ENCODE measurements at regions not wholly inside any gene's neighbourhood (a gene's known extent, or its start where the extent isn't known, plus 50 kb on each side); places are given as distances from the start of the nearest gene placed in this dataset.
"Not testable (repeated sequence)": the region's sequence is repeated elsewhere in the genome, so short reads cannot be mapped to it uniquely, and the experiment has no call there.

DNA sequence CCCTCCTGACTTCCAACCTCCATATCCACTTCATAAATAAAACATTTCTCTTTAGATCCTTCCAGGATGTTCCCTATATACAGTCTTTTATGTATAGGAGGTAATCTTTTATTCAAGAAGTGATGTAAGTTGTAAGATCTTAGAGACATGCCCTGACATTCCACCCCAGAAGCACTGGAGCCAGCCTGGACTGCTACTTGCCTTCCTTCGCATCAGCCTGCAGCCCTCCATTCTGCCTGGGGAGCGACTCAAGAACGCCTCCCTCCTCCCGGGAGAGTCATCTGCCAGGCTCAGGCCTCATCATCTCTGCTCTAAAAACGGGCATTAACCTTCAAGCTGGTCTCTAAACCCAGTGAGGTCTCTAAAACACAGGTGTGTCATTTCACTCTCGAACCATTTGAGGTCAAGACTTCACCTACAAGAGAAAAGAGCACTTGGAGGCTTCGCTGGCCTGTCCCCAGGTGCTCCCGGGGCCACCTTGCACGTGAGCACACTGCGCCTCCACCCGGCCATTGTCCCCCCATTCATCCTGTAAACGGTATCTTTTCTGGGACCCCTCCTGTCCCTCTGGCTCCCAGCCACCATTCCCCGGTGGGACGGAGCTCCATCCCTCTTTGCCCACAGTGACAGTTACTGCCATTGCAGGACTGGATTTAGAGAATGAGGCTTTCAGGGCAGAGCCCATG is 107.5 kb upstream of the PDE10A start:
- no peak for DNase-seq

- DNase-seq: no peak
These were observed 106.8 kb upstream of the PDE10A start for GRCh38 chr6:165769884-165770283.

DNA sequence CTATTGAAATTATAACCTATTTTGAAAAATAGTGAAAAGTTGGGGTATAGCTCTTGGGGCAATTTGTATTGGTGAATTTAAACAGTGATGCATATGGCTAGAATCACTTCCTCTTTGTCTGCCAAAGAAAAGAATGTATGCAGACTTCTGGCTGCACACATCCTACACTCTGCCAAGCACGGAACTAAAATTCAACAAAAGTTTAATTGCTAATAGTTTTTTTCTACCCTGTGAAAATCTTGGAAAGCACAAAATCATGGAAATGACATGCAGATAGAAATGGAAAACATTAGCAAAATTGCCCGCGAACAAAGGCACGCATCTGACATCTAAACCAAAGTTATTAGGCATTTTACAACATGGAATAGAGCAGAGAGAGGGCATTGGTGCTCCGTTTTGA is 106.4 kb upstream of the PDE10A start:
- DNase-seq: no peak

DNA sequence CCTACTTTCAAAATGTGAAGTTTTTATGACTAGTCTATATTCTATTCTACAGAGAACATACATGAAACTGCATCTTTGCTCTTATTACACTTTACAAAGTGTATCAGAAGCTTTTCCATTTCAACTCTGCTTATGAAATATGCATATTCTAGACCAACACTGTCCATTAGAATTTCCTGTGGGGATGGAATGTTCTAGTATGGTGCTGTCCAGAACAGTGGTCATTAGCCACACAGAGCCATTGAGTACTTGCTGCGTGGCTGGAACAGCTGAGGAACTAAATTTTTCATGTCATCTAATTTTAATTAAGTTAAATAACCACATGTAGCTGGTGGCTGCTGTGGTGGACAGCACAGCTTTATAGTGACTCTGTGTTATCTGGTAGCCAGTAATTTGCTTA is 105.9 kb upstream of the PDE10A start:
- no peak for DNase-seq

GRCh38 chr6:165767228-165767627 is 104.2 kb upstream of the PDE10A start:
- DNase-seq: no peak

DNA sequence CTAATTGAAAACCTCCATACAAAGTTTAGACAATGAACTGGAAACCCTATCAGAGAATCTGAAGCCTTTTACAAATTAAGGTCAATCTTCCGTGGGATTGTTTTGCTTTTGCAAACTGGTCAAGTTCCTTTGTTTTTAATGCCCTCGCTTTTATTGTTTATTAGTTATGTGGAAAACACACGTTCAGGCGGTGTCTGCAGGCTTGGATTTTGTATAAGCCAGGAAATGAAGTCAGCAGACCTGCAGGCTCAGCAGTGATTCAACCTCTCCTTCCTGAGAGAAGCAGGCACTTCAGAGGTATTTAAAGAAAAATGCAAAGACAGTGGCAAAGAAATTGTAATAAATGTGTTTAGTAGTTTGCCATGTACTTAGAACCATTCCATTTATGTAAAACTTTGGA is 103.4 kb upstream of the PDE10A start:
- no peak for DNase-seq

GRCh38 chr6:165766026-165766425 is 103.0 kb upstream of the PDE10A start:
- DNase-seq: no peak

DNA sequence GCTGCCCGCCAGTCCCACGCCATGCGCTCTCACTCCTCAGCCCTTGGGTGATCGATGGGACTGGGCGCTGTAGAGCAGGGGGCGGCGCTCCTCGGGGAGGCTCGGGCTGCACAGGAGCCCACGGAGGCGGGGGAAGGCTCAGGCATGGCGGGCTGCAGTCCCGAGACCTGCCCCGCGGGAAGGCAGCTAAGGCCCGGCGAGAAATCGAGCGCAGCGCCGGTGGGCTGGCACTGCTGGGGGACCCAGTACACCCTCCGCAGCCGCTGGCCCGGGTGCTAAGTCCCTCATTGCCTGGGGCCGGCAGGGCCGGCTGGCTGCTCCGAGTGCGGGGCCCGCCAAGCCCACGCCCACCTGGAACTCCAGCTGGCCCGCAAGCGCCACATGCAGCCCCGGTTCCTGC is 102.2 kb upstream of the PDE10A start:
- DNase-seq: not testable (repeated sequence)

DNA sequence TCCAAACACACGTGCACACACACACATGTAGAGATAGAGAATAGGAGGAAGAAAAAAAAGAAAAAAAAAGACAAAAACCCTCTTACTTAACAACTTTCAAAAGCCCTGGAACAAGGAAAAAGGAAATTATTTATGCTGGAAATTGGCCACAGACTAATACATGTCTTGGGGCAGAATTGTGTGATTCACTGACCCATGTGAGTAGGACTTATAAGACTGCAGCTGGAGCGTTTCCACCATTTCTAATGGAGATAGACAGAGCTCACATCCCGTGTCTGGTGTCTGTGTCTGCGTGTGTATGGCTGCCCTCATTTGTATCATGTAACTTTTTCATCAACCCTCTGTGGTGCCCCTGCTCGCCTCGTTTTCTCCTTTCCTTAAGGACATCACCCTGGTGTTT is 99.8 kb upstream of the PDE10A start:
- no peak for DNase-seq

DNA sequence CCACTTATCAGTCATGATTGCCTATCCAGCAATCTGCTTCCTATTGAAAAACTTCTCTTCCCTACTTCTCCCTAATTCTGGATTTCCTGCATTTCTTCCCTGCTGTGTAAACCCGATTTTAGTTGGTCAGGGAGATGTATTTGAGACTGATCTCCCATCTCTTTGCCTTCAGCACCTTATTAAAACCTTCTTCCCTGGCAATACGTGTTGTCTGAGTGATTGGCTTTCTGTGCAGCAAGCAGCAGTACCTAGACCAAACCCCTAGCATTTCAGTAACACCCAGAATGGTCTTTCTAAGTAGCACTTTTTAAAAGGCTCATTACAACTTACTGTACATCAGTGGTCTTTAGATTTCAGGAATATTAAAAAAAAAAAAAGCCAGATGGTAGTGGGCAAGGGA is 99.1 kb upstream of the PDE10A start:
- no peak for DNase-seq

DNA sequence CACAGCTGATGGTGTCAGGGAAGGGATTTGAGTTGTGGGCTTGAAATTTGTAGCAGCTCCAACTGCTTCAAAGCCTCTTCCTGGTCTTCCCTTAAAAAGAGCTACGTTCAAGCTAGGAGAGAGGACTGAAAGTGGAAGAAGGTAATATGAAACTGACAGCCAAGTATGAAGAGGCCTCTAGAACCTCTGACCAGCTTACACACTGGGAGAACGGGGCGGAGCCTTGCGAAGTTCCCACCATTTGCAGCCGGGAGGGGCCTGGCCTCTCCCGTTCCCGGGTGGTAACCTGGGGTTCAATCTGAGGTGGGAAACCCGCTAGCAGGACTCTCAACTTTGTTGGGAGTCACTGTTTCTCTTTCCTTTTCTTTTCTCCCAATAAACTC is 97.8 kb upstream of the PDE10A start:
- DNase-seq: no peak

GRCh38 chr6:165760126-165760802 is 97.2 kb upstream of the PDE10A start:
- DNase-seq: no peak

DNA sequence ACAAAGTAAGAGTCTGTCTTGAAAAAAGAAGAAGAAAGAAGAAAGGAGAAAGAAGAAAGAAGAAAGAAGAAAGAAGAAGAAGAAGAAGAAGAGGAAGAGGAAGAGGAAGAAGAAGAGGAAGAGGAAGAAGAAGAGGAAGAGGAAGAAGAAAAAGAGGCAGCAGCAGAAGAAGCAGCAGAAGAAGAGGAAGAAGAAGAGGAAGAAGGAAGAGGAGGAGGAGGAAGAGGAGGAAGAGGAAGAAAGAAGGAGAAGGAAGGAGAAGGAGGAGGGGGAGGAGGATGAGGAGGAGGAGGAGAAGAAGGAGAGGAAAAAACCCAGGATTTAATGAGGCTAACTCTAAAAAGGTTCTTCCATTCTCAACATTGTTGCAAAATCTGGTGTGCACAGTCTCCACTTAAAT is 95.4 kb upstream of the PDE10A start:
- no peak for DNase-seq

GRCh38 chr6:165755583-165755982 is 92.5 kb upstream of the PDE10A start:
- DNase-seq: no peak

- no peak for DNase-seq
These were observed 90.5 kb upstream of the PDE10A start for GRCh38 chr6:165753506-165753905.

GRCh38 chr6:165752451-165752850 is 89.4 kb upstream of the PDE10A start:
- no peak for DNase-seq

DNA sequence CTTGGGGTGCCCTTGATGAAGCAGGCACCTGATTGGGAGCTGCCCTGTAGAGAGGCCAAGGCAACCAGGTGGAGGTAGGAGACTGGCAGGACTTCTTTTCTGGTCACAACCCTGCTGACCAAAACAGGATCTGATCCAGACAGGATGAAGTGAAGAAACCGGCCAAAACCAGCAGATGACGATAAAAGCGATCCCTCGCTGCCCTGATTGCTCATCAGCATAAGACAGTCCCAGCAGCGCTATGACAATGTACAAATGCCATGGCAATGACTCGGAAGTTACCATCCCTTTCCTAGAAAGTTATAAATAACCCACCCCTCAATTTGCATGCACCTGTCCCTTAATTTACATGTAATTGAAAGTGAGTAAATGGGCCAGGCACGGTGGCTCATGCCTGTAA is 88.4 kb upstream of the PDE10A start:
- no peak for DNase-seq

GRCh38 chr6:165749163-165749562 is 86.1 kb upstream of the PDE10A start:
- DNase-seq: no peak

DNA sequence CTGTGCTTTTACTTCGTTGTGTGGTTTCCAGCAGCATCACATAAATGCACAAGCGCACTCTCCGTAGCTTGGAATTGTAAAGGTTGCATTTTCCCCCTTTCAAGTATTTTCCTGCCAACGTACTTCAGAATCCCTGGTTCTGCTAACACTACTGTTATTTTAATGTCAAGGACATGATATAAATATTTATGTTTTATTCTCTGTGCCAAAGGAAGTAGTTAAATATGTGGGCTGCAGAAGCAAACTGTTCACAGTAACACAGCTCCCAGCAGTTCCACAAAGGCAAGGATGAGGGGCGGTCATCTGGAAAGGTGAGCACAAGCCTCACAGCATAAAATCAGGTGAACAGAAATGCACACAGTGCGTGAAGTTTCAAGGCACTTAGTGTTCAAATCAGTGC is 85.3 kb upstream of the PDE10A start:
- no peak for DNase-seq

GRCh38 chr6:165747963-165748362 is 84.9 kb upstream of the PDE10A start:
- no peak for DNase-seq

GRCh38 chr6:165746331-165746730 is 83.3 kb upstream of the PDE10A start:
- DNase-seq: no peak

DNA sequence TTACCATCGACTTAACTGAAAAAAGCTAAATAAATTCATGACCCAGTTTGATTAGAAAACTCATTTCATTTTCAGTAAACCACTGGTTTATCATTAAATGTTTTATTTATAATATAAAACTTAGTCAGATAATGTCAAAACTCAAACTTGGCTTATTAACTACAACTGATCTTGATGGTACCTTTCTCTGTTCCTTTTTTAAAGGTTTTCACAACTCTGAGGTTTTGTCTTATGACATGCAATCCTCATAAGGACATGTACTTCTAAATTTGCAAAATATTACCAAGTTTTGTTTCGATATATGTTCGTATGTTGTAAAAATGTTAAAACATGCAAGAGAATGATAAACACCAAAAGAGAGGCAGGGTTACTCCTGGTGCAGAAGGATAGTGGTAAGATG is 82.5 kb upstream of the PDE10A start:
- no peak for DNase-seq

DNA sequence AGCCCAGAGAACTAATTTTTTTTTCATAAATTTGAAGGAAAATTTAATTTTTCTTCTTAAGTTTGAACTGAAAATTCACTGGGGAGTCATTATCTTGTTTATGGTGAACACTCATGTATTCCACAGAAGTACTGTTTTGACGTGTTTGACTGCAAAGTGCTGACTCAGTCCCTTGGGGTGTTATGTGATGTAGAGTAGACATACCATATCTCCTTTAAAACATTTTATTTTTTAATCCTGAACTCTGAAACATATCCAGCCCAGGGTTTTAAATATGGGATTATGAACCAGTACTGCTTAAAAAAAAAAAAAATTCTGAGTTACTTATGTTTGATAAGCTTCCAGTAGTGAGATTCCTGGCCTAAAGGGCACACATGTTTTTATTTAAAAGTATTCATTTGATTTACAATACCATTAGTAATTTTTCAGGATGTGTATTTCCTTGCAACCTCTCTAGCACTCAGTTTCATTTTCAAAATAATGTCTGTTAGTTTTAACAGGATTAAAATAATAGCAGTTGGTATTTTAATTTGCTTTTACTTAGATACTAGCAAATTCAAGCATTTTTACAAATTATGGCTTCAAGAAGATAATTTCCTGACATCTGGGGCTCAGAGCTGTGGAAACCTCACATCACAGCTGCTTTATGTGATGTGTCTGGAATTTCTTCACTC is 81.7 kb upstream of the PDE10A start:
- no peak for DNase-seq

DNA sequence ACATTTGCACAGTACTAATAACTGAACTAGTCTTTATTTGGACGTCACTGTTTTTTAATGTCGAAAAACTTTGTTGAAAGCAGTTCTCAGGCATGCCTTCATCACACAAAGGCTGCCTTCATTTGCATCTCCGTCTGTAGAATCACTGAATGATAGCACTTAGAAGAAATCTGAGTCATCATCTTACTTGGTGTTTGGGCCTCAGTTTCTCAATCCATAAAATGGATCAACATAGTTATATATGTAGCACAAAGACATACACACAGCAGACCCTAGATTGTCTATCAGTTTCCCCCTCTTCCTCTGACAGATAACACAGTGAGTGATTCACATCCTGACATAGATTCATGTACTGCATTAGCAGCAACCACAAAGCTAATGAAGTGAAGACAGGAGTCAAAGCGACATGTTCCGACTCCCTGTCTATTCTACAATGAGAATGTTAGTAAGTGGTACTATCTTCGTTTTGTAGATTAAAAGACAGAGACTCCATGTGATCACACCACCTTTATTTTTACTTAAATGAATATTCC is 80.4 kb upstream of the PDE10A start:
- no peak for DNase-seq

All from stimulated activated CD4-positive, alpha-beta T cell treated with anti-CD3 and anti-CD28 coated beads, Interleukin-4, amount 100 ng/mL, for 1 hour (primary cell).